HepG2 (cell line): ENCODE measurements at regions not wholly inside any gene's neighbourhood (a gene's known extent, or its start where the extent isn't known, plus 50 kb on each side); places are given as distances from the start of the nearest gene placed in this dataset.

Source experiments
- ATAC-seq: fragments of 200-7000 bp; cut with Tn5 transposase; 3 replicates; pipeline ENCODE4 v1.9.1; 2020; ENCODE audit warnings: mild to moderate bottlenecking, moderate library complexity
- BruUV-seq: library from RNA; stranded (reverse); fragments of 400-500 nt; replicated peaks from 2 replicates; lab custom pipeline; 2021; lab: Mats Ljungman, UMichigan
- CTCF ChIA-PET: fragments of 300-600 bp; formaldehyde crosslinking; extraction: SDS; loops from one replicate; lab custom pipeline; 2021; ENCODE audit warnings: low total read pairs, inconsistent platforms, low intra/inter-chr PET ratio; lab: Yijun Ruan, JAX
- POLR2A ChIA-PET: fragments of 350-600 bp; sonication (Branson Sonifier 250); formaldehyde crosslinking; loops from one replicate; lab custom pipeline; 2020; ENCODE audit warnings: antibody characterized with exemption, inconsistent platforms; lab: Yijun Ruan, JAX
- DNase-seq: peaks from one replicate; pipeline ENCODE4 v3.0.0-alpha.2; 2015; ENCODE audit warnings: low spot score
- FAIRE-seq: peaks from 3 replicates; lab custom pipeline; 2011; peaks lifted over from hg19 to GRCh38; lab: Jason Lieb, UNC
- H2AFZ ChIP-seq: one replicate; pipeline ENCODE4 v1.6.1; 2011; ENCODE audit warnings: low read length, inconsistent platforms
- H3K27ac ChIP-seq: fragments of 300-600 bp; 3 replicates; pipeline ENCODE4 v1.8.0; 2011; ENCODE audit warnings: mixed run types, mild to moderate bottlenecking, mixed read lengths, low read length, inconsistent platforms; ENCODE audit not compliant: insufficient read depth; ENCODE audit errors: extremely low read length
- H3K27me3 ChIP-seq, 2 experiments: fragments of 200-600 bp in 1 of 2; 2 replicates in 1 of 2; 3 replicates in 1 of 2; pipeline versions ENCODE4 v1.6.0 to v1.8.0; 2011; ENCODE audit warnings: low read length in 2 of 2, mild to moderate bottlenecking in 2 of 2, moderate library complexity in 2 of 2, inconsistent platforms in 1 of 2; ENCODE audit not compliant: insufficient read depth in 2 of 2, control insufficient read depth in 1 of 2
- H3K36me3 ChIP-seq, 2 experiments: fragments of 200-600 bp in 1 of 2; replicated peaks in 1 of 2; 2 replicates in 1 of 2; 3 replicates in 1 of 2; pipeline versions ENCODE4 v1.5.1 to v1.8.0; 2011; ENCODE audit warnings: low read length in 2 of 2, inconsistent platforms in 1 of 2; ENCODE audit not compliant: insufficient read depth in 2 of 2, control insufficient read depth in 1 of 2
- H3K4me1 ChIP-seq: 2 replicates; pipeline ENCODE4 v1.5.1; 2012; ENCODE audit warnings: low read length, inconsistent platforms; ENCODE audit not compliant: insufficient read depth
- H3K4me2 ChIP-seq: 2 replicates; pipeline ENCODE4 v1.6.0; 2011; ENCODE audit warnings: low read depth, low read length, inconsistent platforms
- H3K4me3 ChIP-seq, 3 experiments: fragments of 200-600 bp in 1 of 3; sonication (generic), shearing (Covaris generic) in 1 of 3; replicated peaks in 1 of 3; 2 replicates each; pipeline ENCODE4 v1.5.1; 2011 to 2016; ENCODE audit warnings: low read length in 3 of 3, inconsistent platforms in 2 of 3, low read depth in 2 of 3, mild to moderate bottlenecking in 2 of 3, control low read depth in 1 of 3, mixed read lengths in 1 of 3; ENCODE audit not compliant: insufficient read depth in 1 of 3
- H3K79me2 ChIP-seq: one replicate; pipeline ENCODE4 v1.6.1; 2011; ENCODE audit warnings: low read length, inconsistent platforms; ENCODE audit not compliant: insufficient read depth
- H3K9ac ChIP-seq: 2 replicates; pipeline ENCODE4 v1.6.0; 2011; ENCODE audit warnings: mild to moderate bottlenecking, low read depth, low read length, inconsistent platforms; ENCODE audit not compliant: insufficient read depth
- H3K9me3 ChIP-seq: 2 replicates; pipeline ENCODE4 v1.5.1; 2012; ENCODE audit warnings: mild to moderate bottlenecking, low read length
- H4K20me1 ChIP-seq: 2 replicates; pipeline ENCODE4 v1.6.0; 2011; ENCODE audit warnings: inconsistent platforms, mild to moderate bottlenecking, low read length, moderate library complexity; ENCODE audit not compliant: insufficient read depth
- ARID3A ChIP-seq: IDR thresholded peaks from 2 replicates; pipeline ENCODE4 v1.6.1; 2012; ENCODE audit warnings: low read depth, low read length, improper control_type of control experiment
- ATF4 ChIP-seq, 2 experiments: fragments of 450-650 bp in 1 of 2; sonication (generic) in 1 of 2; formaldehyde crosslinking; IDR thresholded peaks; 2 replicates each; pipeline versions ENCODE4 v1.5.0 to v1.8.0; 2020 to 2022; ENCODE audit warnings: mild to moderate bottlenecking in 1 of 2, missing genetic modification reagents in 1 of 2
- IRF9 ChIP-seq: sonication (generic); formaldehyde crosslinking; IDR thresholded peaks from 2 replicates; pipeline ENCODE4 v1.8.0; 2022; ENCODE audit warnings: missing genetic modification reagents, mild to moderate bottlenecking, borderline replicate concordance
- KAT7 ChIP-seq: IDR thresholded peaks from 2 replicates; pipeline ENCODE4 v1.6.1; 2018; ENCODE audit warnings: borderline replicate concordance, missing compliant biosample characterization
- MAZ ChIP-seq, 2 experiments: sonication (generic) in 1 of 2; formaldehyde crosslinking in 1 of 2; IDR thresholded peaks; 2 replicates each; pipeline versions ENCODE4 v1.5.0 to v1.6.1; 2012 to 2020; ENCODE audit warnings: low read depth in 2 of 2, mild to moderate bottlenecking in 2 of 2, borderline replicate concordance in 1 of 2, improper control_type of control experiment in 1 of 2, low read length in 1 of 2, missing genetic modification reagents in 1 of 2, moderate library complexity in 1 of 2
- MEF2D ChIP-seq: sonication (generic); formaldehyde crosslinking; IDR thresholded peaks from 2 replicates; pipeline ENCODE4 v1.5.1; 2020; ENCODE audit warnings: mild to moderate bottlenecking, missing genetic modification reagents
- NPAS2 ChIP-seq: sonication (generic); formaldehyde crosslinking; IDR thresholded peaks from 2 replicates; pipeline ENCODE4 v1.8.0; 2022; ENCODE audit warnings: mild to moderate bottlenecking, missing genetic modification reagents, borderline replicate concordance
- TFAP4 ChIP-seq: sonication (generic); IDR thresholded peaks from 2 replicates; pipeline ENCODE4 v1.6.1; 2016; ENCODE audit warnings: low read depth, borderline replicate concordance
- ZNF407 ChIP-seq: sonication (generic); formaldehyde crosslinking; IDR thresholded peaks from one replicate; pipeline ENCODE4 v1.5.1; 2020; ENCODE audit warnings: mild to moderate bottlenecking, missing genetic modification reagents; ENCODE audit errors: not compliant biosample characterization
- ZSCAN20 ChIP-seq: sonication (generic); formaldehyde crosslinking; IDR thresholded peaks from 2 replicates; pipeline ENCODE4 v1.4.0; 2020; ENCODE audit warnings: missing genetic modification reagents, mild to moderate bottlenecking, borderline replicate concordance
- in situ Hi-C: cut with HindIII; loops from 2 replicates; pipeline ENCODE4 v1.10.0; 2017; ENCODE audit warnings: low pct_unique_long_range_greater_than_20kb; ENCODE audit not compliant: extremely low pct_ligation_motif_present
- intact Hi-C: fragments of 100-400 bp; cut with micrococcal nuclease; formaldehyde crosslinking; loops from one replicate; pipeline ENCODE4 v1.10.0; 2022; ENCODE audit not compliant: unreplicated experiment

GRCh38 chr12:58363971-58364370 lies 422.6 kb downstream of the ATP23 start:
- no peak for ATAC-seq
- H3K9me3 ChIP-seq: no peaks in the 10 kb centered on the region
- H3K27me3 ChIP-seq: no peaks in the 10 kb centered on the region
- no TSS peak for BruUV-seq
- in situ Hi-C loops: no loop called here
- no peak overlapping the region for H3K4me3 ChIP-seq
- no peak for FAIRE-seq
- H2AFZ ChIP-seq: no peak overlapping the region
- no peak overlapping the region for H3K4me2 ChIP-seq
- no peaks in the 10 kb centered on the region for H3K36me3 ChIP-seq
- ChIA-PET CTCF (no interaction called here), POLR2A (no interaction called here)
- H3K79me2 ChIP-seq: no peaks in the 10 kb centered on the region
- no peak overlapping the region for H3K9ac ChIP-seq
- H4K20me1 ChIP-seq: no peaks in the 10 kb centered on the region
- DNase-seq: no peak
- intact Hi-C loops: no loop called here
- no peak overlapping the region for H3K27ac ChIP-seq
- no peaks in the 10 kb centered on the region for H3K4me1 ChIP-seq
- no peak for TF ChIP-seq MAZ (IDR thresholded peaks at IDR 0.05; ENCODE audit: borderline replicate concordance, low read depth, low read length)
- no peak for TF ChIP-seq MAZ (CRISPR knock-in tag; IDR thresholded peaks at IDR 0.05; ENCODE audit: low read depth)
- no peak for TF ChIP-seq ARID3A
- no peak for TF ChIP-seq IRF9
- TF ChIP-seq NPAS2 (CRISPR knock-in tag): no peak
- no peak for TF ChIP-seq TFAP4
- no peak for TF ChIP-seq ATF4 (CRISPR knock-in tag; IDR thresholded peaks at IDR 0.05)
- TF ChIP-seq ZNF407 (CRISPR knock-in tag): no peak
- no peak for TF ChIP-seq ZSCAN20 (CRISPR knock-in tag)
- no peak for TF ChIP-seq MEF2D
- no peak for TF ChIP-seq KAT7 (CRISPR knock-in tag)
